Keratinocyte (primary cell): ENCODE measurements at regions not wholly inside any gene's neighbourhood (a gene's known extent, or its start where the extent isn't known, plus 50 kb on each side); places are given as distances from the start of the nearest gene placed in this dataset.
A peak's percentile ranks its signal among the peaks of the same experiment; 100 is the strongest.

Source experiments
- DNase-seq: peaks from one replicate; pipeline ENCODE4 v3.0.0-alpha.2; 2011; ENCODE audit warnings: low read depth, missing footprints, low spot score
- FAIRE-seq: peaks from 2 replicates; lab custom pipeline; 2011; peaks lifted over from hg19 to GRCh38; lab: Jason Lieb, UNC
- H2AFZ ChIP-seq: 2 replicates; pipeline ENCODE4 v1.6.0; 2012; ENCODE audit warnings: low read length, control low read depth, inconsistent platforms; ENCODE audit not compliant: control insufficient read depth
- H3K27ac ChIP-seq: 2 replicates; pipeline ENCODE4 v1.5.1; 2011; ENCODE audit warnings: low read length; ENCODE audit not compliant: control insufficient read depth, insufficient read depth
- H3K27me3 ChIP-seq: 3 replicates; pipeline ENCODE4 v1.6.0; 2011; ENCODE audit warnings: low read length; ENCODE audit not compliant: control insufficient read depth, insufficient read depth; ENCODE audit errors: extremely low read depth
- H3K36me3 ChIP-seq, 2 experiments: 2 replicates in 1 of 2; 3 replicates in 1 of 2; pipeline ENCODE4 v1.5.1; 2011; ENCODE audit warnings: low read length in 2 of 2, mild to moderate bottlenecking in 1 of 2; ENCODE audit not compliant: control insufficient read depth in 2 of 2, insufficient read depth in 2 of 2; ENCODE audit errors: extremely low read depth in 1 of 2
- H3K4me1 ChIP-seq: 3 replicates; pipeline ENCODE4 v1.5.1; 2011; ENCODE audit warnings: low read length; ENCODE audit not compliant: control insufficient read depth, insufficient read depth; ENCODE audit errors: extremely low read depth
- H3K4me2 ChIP-seq: 3 replicates; pipeline ENCODE4 v1.6.0; 2011; ENCODE audit warnings: low read depth, low read length; ENCODE audit not compliant: control insufficient read depth, insufficient read depth; ENCODE audit errors: extremely low read depth
- H3K4me3 ChIP-seq, 3 experiments: fragments of 200-600 bp in 1 of 3; sonication (generic) in 1 of 3; 2 replicates in 2 of 3; 3 replicates in 1 of 3; pipeline ENCODE4 v1.5.1; 2011 to 2016; ENCODE audit warnings: low read length in 3 of 3, mild to moderate bottlenecking in 3 of 3, control low read depth in 2 of 3, inconsistent platforms in 1 of 3, low read depth in 1 of 3, mixed read lengths in 1 of 3, mixed run types in 1 of 3, moderate library complexity in 1 of 3; ENCODE audit not compliant: control insufficient read depth in 2 of 3, insufficient read depth in 2 of 3; ENCODE audit errors: extremely low read depth in 1 of 3
- H3K79me2 ChIP-seq: 2 replicates; pipeline ENCODE4 v1.6.0; 2012; ENCODE audit warnings: low read length; ENCODE audit not compliant: control insufficient read depth, insufficient read depth
- H3K9ac ChIP-seq: 3 replicates; pipeline ENCODE4 v1.6.0; 2011; ENCODE audit warnings: low read length; ENCODE audit not compliant: control insufficient read depth, insufficient read depth; ENCODE audit errors: extremely low read depth
- H3K9me1 ChIP-seq: 3 replicates; pipeline ENCODE4 v1.6.0; 2011; ENCODE audit warnings: low read length; ENCODE audit not compliant: control insufficient read depth, insufficient read depth; ENCODE audit errors: extremely low read depth
- H3K9me3 ChIP-seq: 2 replicates; pipeline ENCODE4 v1.5.1; 2012; ENCODE audit warnings: low read depth, low read length; ENCODE audit not compliant: control insufficient read depth
- H4K20me1 ChIP-seq: 3 replicates; pipeline ENCODE4 v1.6.0; 2011; ENCODE audit warnings: low read length; ENCODE audit not compliant: control insufficient read depth, insufficient read depth; ENCODE audit errors: extremely low read depth
- CTCF ChIP-seq, 3 experiments: IDR thresholded peaks in 1 of 3; conservative IDR thresholded peaks in 1 of 3; optimal IDR thresholded peaks in 1 of 3; 2 replicates in 2 of 3; 3 replicates in 1 of 3; pipeline versions ENCODE3 to v1.5.1; 2011; ENCODE audit warnings: low read length in 3 of 3, mild to moderate bottlenecking in 3 of 3, moderate library complexity in 2 of 3, control low read depth in 1 of 3, inconsistent platforms in 1 of 3; ENCODE audit not compliant: insufficient read depth in 2 of 3; ENCODE audit errors: extremely low read depth in 1 of 3
- EZH2 ChIP-seq: IDR thresholded peaks from one replicate; pipeline ENCODE4 v1.6.1; 2012; ENCODE audit warnings: inconsistent platforms, mild to moderate bottlenecking, low read length, moderate library complexity
- dilution Hi-C: fragments of 300-500 bp; cut with MboI; formaldehyde crosslinking; loops from one replicate; pipeline ENCODE4 v1.7.0; 2020; ENCODE audit warnings: low sequenced_read_pairs; ENCODE audit not compliant: extremely low pct_ligation_motif_present

- Histone ChIP-seq H3K4me3 (no peak overlapping the region), H3K9ac (no peak overlapping the region), H3K4me1 (peaks cover 7% of the 10 kb centered on the region), H4K20me1 (no peaks in the 10 kb centered on the region), H3K27ac (no peak overlapping the region), H3K9me1 (no peaks in the 10 kb centered on the region), H3K27me3 (no peaks in the 10 kb centered on the region), H3K36me3 (no peaks in the 10 kb centered on the region), H3K4me2 (no peak overlapping the region), H3K9me3 (no peaks in the 10 kb centered on the region), H3K79me2 (no peaks in the 10 kb centered on the region), H2AFZ (no peak overlapping the region)
- DNase-seq (no peak), FAIRE-seq (no peak)
- dilution Hi-C loops, result no loop called here
- TF ChIP-seq CTCF (optimal IDR thresholded peaks at IDR 0.05 in 1 of 3, IDR thresholded peaks at IDR 0.05 in 1 of 3, conservative IDR thresholded peaks at IDR 0.05 in 1 of 3; ENCODE audit: extremely low read depth in 1 of 3, insufficient read depth in 2 of 3, low read length in 3 of 3), result no peak
- TF ChIP-seq EZH2, result no peak
Measured at GRCh38 chr2:180128861-180129260, 121.8 kb upstream of the CWC22 start.

- Histone ChIP-seq H3K79me2 (no peaks in the 10 kb centered on the region), H2AFZ (no peak overlapping the region), H3K9me1 (no peaks in the 10 kb centered on the region), H3K4me1 (peaks cover 6% of the 10 kb centered on the region), H3K27ac (no peak overlapping the region), H3K9me3 (no peaks in the 10 kb centered on the region), H3K9ac (no peak overlapping the region), H4K20me1 (no peaks in the 10 kb centered on the region), H3K27me3 (no peaks in the 10 kb centered on the region), H3K4me3 (no peak overlapping the region), H3K4me2 (peak overlapping the region; percentile 52), H3K36me3 (no peaks in the 10 kb centered on the region)
- DNase-seq (peak; percentile 33), FAIRE-seq (peak; percentile 87)
- TF ChIP-seq CTCF (optimal IDR thresholded peaks at IDR 0.05 in 1 of 3, IDR thresholded peaks at IDR 0.05 in 1 of 3, conservative IDR thresholded peaks at IDR 0.05 in 1 of 3; ENCODE audit: extremely low read depth in 1 of 3, insufficient read depth in 2 of 3, low read length in 3 of 3) (peak; percentile 64 to 76 (median 64)), EZH2 (no peak)
- dilution Hi-C loops, result no loop called here
Measured at GRCh38 chr2:180125245-180125962, 118.3 kb upstream of the CWC22 start.
